ENCODE measurements at regions not wholly inside any gene's neighbourhood (a gene's known extent, or its start where the extent isn't known, plus 50 kb on each side); places are given as distances from the start of the nearest gene placed in this dataset.

DNA sequence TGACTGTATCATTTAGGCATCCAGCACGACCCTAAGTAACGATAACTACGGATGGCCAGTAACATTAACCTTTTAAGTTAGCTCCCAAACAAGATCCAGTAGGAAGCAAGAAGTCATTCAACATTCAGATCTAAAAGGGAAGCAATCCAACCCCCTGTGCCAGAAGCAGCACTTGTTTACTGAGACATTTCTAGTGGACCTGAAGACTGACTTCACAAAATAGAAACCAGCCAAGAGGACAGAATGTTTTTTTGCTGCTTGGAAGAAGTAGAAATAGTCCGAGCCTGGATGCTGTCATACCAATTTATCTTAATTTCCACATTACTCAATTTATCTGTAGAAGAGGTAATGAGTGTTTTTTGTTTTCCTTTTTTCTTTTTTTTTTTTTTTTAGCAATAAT lies 88.0 kb upstream of the CTTNBP2 start:
- no peak overlapping the region for H3K4me3 ChIP-seq (ENCODE audit: control insufficient read depth in 2 of 3, extremely low read depth in 1 of 3, insufficient read depth in 2 of 3, low read depth in 1 of 3, low read length in 3 of 3)
- dilution Hi-C loops (cut with MboI; ENCODE audit: extremely low pct_ligation_motif_present, low sequenced_read_pairs): no loop called here
- DNase-seq (ENCODE audit: low read depth, low spot score) (no peak), FAIRE-seq (no peak)
- H2AFZ ChIP-seq (ENCODE audit: control insufficient read depth, low read length): no peak overlapping the region
- no peaks in the 10 kb centered on the region for H4K20me1 ChIP-seq (ENCODE audit: control insufficient read depth, extremely low read depth, insufficient read depth, low read length)
- no peaks in the 10 kb centered on the region for H3K79me2 ChIP-seq (ENCODE audit: control insufficient read depth, insufficient read depth, low read length)
- TF ChIP-seq, protein P1, sequence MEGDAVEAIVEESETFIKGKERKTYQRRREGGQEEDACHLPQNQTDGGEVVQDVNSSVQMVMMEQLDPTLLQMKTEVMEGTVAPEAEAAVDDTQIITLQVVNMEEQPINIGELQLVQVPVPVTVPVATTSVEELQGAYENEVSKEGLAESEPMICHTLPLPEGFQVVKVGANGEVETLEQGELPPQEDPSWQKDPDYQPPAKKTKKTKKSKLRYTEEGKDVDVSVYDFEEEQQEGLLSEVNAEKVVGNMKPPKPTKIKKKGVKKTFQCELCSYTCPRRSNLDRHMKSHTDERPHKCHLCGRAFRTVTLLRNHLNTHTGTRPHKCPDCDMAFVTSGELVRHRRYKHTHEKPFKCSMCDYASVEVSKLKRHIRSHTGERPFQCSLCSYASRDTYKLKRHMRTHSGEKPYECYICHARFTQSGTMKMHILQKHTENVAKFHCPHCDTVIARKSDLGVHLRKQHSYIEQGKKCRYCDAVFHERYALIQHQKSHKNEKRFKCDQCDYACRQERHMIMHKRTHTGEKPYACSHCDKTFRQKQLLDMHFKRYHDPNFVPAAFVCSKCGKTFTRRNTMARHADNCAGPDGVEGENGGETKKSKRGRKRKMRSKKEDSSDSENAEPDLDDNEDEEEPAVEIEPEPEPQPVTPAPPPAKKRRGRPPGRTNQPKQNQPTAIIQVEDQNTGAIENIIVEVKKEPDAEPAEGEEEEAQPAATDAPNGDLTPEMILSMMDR (optimal IDR thresholded peaks at IDR 0.05 in 1 of 3, IDR thresholded peaks at IDR 0.05 in 1 of 3, conservative IDR thresholded peaks at IDR 0.05 in 1 of 3; ENCODE audit: extremely low read depth in 1 of 3, insufficient read depth in 2 of 3, low read length in 3 of 3): no peak
- no peak for TF ChIP-seq EZH2 (IDR thresholded peaks at IDR 0.05; ENCODE audit: low read length)
- no peaks in the 10 kb centered on the region for H3K4me1 ChIP-seq (ENCODE audit: control insufficient read depth, extremely low read depth, insufficient read depth, low read length)
- no peaks in the 10 kb centered on the region for H3K9me1 ChIP-seq (ENCODE audit: control insufficient read depth, extremely low read depth, insufficient read depth, low read length)
- H3K36me3 ChIP-seq (ENCODE audit: control insufficient read depth in 2 of 2, extremely low read depth in 1 of 2, insufficient read depth in 2 of 2, low read length in 2 of 2): no peaks in the 10 kb centered on the region
- no peaks in the 10 kb centered on the region for H3K9me3 ChIP-seq (ENCODE audit: control insufficient read depth, low read depth, low read length)
- H3K4me2 ChIP-seq (ENCODE audit: control insufficient read depth, extremely low read depth, insufficient read depth, low read depth, low read length): no peak overlapping the region
- H3K9ac ChIP-seq (ENCODE audit: control insufficient read depth, extremely low read depth, insufficient read depth, low read length): no peak overlapping the region
- no peak overlapping the region for H3K27ac ChIP-seq (ENCODE audit: control insufficient read depth, insufficient read depth, low read length)
- no peaks in the 10 kb centered on the region for H3K27me3 ChIP-seq (ENCODE audit: control insufficient read depth, extremely low read depth, insufficient read depth, low read length)

DNA sequence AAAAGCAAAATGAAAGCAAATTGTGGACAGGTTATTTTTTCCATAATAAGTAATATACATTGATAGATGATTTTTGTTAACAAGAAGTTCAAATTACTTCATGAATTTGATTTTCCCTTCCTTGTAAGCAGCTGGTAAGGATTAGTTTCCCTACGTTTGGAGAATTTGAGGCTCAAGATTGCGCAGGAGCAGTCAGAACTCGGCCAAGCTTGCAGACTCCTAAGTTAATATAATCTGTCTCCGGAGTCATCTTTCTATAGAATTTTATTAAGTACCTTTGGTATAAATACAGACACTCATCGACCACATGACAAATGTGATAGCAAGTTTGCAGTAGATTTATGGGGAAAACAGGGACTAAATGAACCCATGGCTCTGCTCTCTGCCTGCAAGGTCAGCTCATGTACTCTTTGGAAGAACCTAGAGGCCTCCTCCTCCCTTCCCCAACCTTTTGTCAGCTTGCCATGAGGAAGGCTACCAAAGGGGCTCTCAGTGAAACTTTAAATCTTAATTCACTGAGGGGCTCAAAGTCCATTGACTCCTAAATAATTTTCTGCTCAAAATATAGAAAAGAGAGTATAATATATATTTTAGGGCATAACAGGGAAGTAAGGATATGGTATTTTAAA lies 89.2 kb upstream of the CTTNBP2 start:
- Histone ChIP-seq H3K4me3 (ENCODE audit: control insufficient read depth in 2 of 3, extremely low read depth in 1 of 3, insufficient read depth in 2 of 3, low read depth in 1 of 3, low read length in 3 of 3) (no peak overlapping the region), H2AFZ (ENCODE audit: control insufficient read depth, low read length) (peak overlapping the region; percentile 30), H3K4me1 (ENCODE audit: control insufficient read depth, extremely low read depth, insufficient read depth, low read length) (no peaks in the 10 kb centered on the region), H3K4me2 (ENCODE audit: control insufficient read depth, extremely low read depth, insufficient read depth, low read depth, low read length) (no peak overlapping the region), H3K9me1 (ENCODE audit: control insufficient read depth, extremely low read depth, insufficient read depth, low read length) (no peaks in the 10 kb centered on the region), H3K27ac (ENCODE audit: control insufficient read depth, insufficient read depth, low read length) (no peak overlapping the region), H4K20me1 (ENCODE audit: control insufficient read depth, extremely low read depth, insufficient read depth, low read length) (no peaks in the 10 kb centered on the region), H3K36me3 (ENCODE audit: control insufficient read depth in 2 of 2, extremely low read depth in 1 of 2, insufficient read depth in 2 of 2, low read length in 2 of 2) (no peaks in the 10 kb centered on the region), H3K9ac (ENCODE audit: control insufficient read depth, extremely low read depth, insufficient read depth, low read length) (no peak overlapping the region), H3K79me2 (ENCODE audit: control insufficient read depth, insufficient read depth, low read length) (no peaks in the 10 kb centered on the region), H3K9me3 (ENCODE audit: control insufficient read depth, low read depth, low read length) (no peaks in the 10 kb centered on the region), H3K27me3 (ENCODE audit: control insufficient read depth, extremely low read depth, insufficient read depth, low read length) (no peaks in the 10 kb centered on the region)
- dilution Hi-C loops (cut with MboI; ENCODE audit: extremely low pct_ligation_motif_present, low sequenced_read_pairs): no loop called here
- no peak for FAIRE-seq
- TF ChIP-seq, protein P1 (optimal IDR thresholded peaks at IDR 0.05 in 1 of 3, IDR thresholded peaks at IDR 0.05 in 1 of 3, conservative IDR thresholded peaks at IDR 0.05 in 1 of 3; ENCODE audit: extremely low read depth in 1 of 3, insufficient read depth in 2 of 3, low read length in 3 of 3): no peak
- TF ChIP-seq EZH2 (IDR thresholded peaks at IDR 0.05; ENCODE audit: low read length): no peak
- DNase-seq (ENCODE audit: low read depth, low spot score): no peak

Measured in keratinocyte (primary cell).